WTC11 (cell line): ENCODE measurements at regions not wholly inside any gene's neighbourhood (a gene's known extent, or its start where the extent isn't known, plus 50 kb on each side); places are given as distances from the start of the nearest gene placed in this dataset.

Experiments
- ATAC-seq: fragments of 200-7000 bp; cut with Tn5 transposase; 2 replicates; pipeline ENCODE4 v1.10.0; 2021; ENCODE audit warnings: mild to moderate bottlenecking, moderate library complexity
- CTCF ChIA-PET: fragments of 300-600 bp; sonication (Branson Sonifier 250); formaldehyde crosslinking; loops from one replicate; lab custom pipeline; 2021; ENCODE audit warnings: antibody characterized with exemption; lab: Charles Lee
- POLR2A ChIA-PET: fragments of 350-600 bp; sonication (Branson Sonifier 250); formaldehyde crosslinking; loops from one replicate; lab custom pipeline; 2021; ENCODE audit warnings: antibody characterized with exemption; lab: Charles Lee
- DNase-seq: peaks from one replicate; pipeline ENCODE4 v3.0.0; 2021; ENCODE audit warnings: low spot score
- H3K27ac Mint-ChIP-seq: 2 replicates; pipeline ENCODE4 v1.8.0; 2021; ENCODE audit warnings: mixed read lengths
- H3K27me3 Mint-ChIP-seq: 2 replicates; pipeline ENCODE4 v1.8.0; 2021; ENCODE audit warnings: low read depth, mild to moderate bottlenecking, moderate library complexity, mixed read lengths
- H3K36me3 Mint-ChIP-seq: 2 replicates; pipeline ENCODE4 v1.8.0; 2021; ENCODE audit warnings: mixed read lengths
- H3K4me1 Mint-ChIP-seq: 2 replicates; pipeline ENCODE4 v1.8.0; 2022; ENCODE audit warnings: mixed read lengths
- H3K4me3 Mint-ChIP-seq: 2 replicates; pipeline ENCODE4 v1.8.0; 2021; ENCODE audit warnings: mild to moderate bottlenecking, moderate library complexity, mixed read lengths
- H3K9me3 Mint-ChIP-seq: 2 replicates; pipeline ENCODE4 v1.8.0; 2021; ENCODE audit warnings: mixed read lengths
- EMX1 ChIP-seq: fragments of 250-450 bp; sonication (Bioruptor Pico); IDR thresholded peaks from 2 replicates; pipeline ENCODE4 v1.8.0; 2021; ENCODE audit warnings: mild to moderate bottlenecking
- ESRRA ChIP-seq: sonication (generic); formaldehyde crosslinking; IDR thresholded peaks from 2 replicates; pipeline ENCODE4 v1.8.1; 2022; ENCODE audit warnings: mild to moderate bottlenecking, missing genetic modification reagents, borderline replicate concordance
- MYBL2 ChIP-seq: sonication (generic); formaldehyde crosslinking; IDR thresholded peaks from 2 replicates; pipeline ENCODE4 v1.8.1; 2023; ENCODE audit warnings: mild to moderate bottlenecking, moderate library complexity, missing genetic modification reagents
- NFATC4 ChIP-seq: fragments of 250-450 bp; sonication (Bioruptor Pico); IDR thresholded peaks from 2 replicates; pipeline ENCODE4 v1.9.0; 2021; ENCODE audit warnings: mild to moderate bottlenecking
- SOX15 ChIP-seq: fragments of 250-450 bp; sonication (Bioruptor Pico); IDR thresholded peaks from 2 replicates; pipeline ENCODE4 v1.9.0; 2021; ENCODE audit warnings: mild to moderate bottlenecking
- TEAD1 ChIP-seq: sonication (generic); formaldehyde crosslinking; IDR thresholded peaks from 2 replicates; pipeline ENCODE4 v1.8.0; 2022; ENCODE audit warnings: mild to moderate bottlenecking, missing genetic modification reagents
- TEAD4 ChIP-seq: sonication (generic); formaldehyde crosslinking; IDR thresholded peaks from 2 replicates; pipeline ENCODE4 v1.8.0; 2022; ENCODE audit warnings: mild to moderate bottlenecking, missing genetic modification reagents
- ZNF396 ChIP-seq: fragments of 250-450 bp; sonication (Bioruptor Pico); IDR thresholded peaks from 2 replicates; pipeline ENCODE4 v1.8.0; 2021; ENCODE audit warnings: mild to moderate bottlenecking, moderate library complexity, borderline replicate concordance
- TF ChIP-seq, protein P1 (sequence below): fragments of 250-450 bp; sonication (Bioruptor Pico); IDR thresholded peaks from 2 replicates; pipeline ENCODE4 v1.9.0; 2021; ENCODE audit warnings: moderate library complexity, mild to moderate bottlenecking, inconsistent platforms, borderline replicate concordance
- TF ChIP-seq, protein P2 (sequence below): sonication (generic); formaldehyde crosslinking; IDR thresholded peaks from 2 replicates; pipeline ENCODE4 v1.8.0; 2022; ENCODE audit warnings: mild to moderate bottlenecking, missing genetic modification reagents
- TF ChIP-seq, protein P3 (sequence below): fragments of 250-450 bp; sonication (Bioruptor Pico); conservative IDR thresholded peaks from 2 replicates; pipeline ENCODE4 v1.9.0; 2021; ENCODE audit warnings: mild to moderate bottlenecking
- TF ChIP-seq, protein P4 (sequence below): sonication (generic); formaldehyde crosslinking; IDR thresholded peaks from 2 replicates; pipeline ENCODE4 v1.8.0; 2023; ENCODE audit warnings: mild to moderate bottlenecking, missing genetic modification reagents
- TF ChIP-seq, protein P5 (sequence below): sonication (generic); formaldehyde crosslinking; IDR thresholded peaks from 2 replicates; pipeline ENCODE4 v1.8.0; 2022; ENCODE audit warnings: mild to moderate bottlenecking, missing genetic modification reagents
- TF ChIP-seq, protein P6 (sequence below): sonication (generic); formaldehyde crosslinking; IDR thresholded peaks from 2 replicates; pipeline ENCODE4 v1.8.0; 2023; ENCODE audit warnings: missing genetic modification reagents, mild to moderate bottlenecking, borderline replicate concordance
- TF ChIP-seq, protein P7 (sequence below): sonication (generic); formaldehyde crosslinking; IDR thresholded peaks from 2 replicates; pipeline ENCODE4 v1.8.0; 2022; ENCODE audit warnings: mild to moderate bottlenecking, missing genetic modification reagents
- TF ChIP-seq, protein P8 (sequence below): sonication (generic); formaldehyde crosslinking; IDR thresholded peaks from 2 replicates; pipeline ENCODE4 v1.8.1; 2022; ENCODE audit warnings: low read depth, missing genetic modification reagents, borderline replicate concordance

DNA sequence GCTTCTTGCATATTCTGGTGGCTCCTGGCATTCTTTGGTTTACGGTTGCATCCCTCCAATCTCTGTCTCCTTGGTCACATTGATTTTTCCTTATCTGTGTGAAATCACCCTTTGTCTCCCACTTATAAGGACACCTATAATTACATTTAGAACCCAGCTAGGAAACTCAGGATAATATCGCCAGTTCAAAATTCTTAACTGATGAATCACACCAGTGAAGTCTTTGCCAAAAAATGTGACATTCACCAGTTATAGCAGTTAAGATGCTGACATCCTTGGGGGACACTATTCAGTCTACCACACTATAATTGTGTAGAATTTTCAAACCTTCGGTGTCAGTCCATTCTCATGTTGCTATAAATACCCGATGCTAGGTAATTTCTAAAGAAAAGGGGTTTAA lies 320.2 kb downstream of the TMX3 start (continued):
- TF ChIP-seq, protein P1, sequence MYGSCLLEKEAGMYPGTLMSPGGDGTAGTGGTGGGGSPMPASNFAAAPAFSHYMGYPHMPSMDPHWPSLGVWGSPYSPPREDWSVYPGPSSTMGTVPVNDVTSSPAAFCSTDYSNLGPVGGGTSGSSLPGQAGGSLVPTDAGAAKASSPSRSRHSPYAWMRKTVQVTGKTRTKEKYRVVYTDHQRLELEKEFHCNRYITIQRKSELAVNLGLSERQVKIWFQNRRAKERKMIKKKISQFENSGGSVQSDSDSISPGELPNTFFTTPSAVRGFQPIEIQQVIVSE (CRISPR knock-in tag), result no peak
- TF ChIP-seq EMX1 (CRISPR knock-in tag), result no peak
- TF ChIP-seq, protein P2, sequence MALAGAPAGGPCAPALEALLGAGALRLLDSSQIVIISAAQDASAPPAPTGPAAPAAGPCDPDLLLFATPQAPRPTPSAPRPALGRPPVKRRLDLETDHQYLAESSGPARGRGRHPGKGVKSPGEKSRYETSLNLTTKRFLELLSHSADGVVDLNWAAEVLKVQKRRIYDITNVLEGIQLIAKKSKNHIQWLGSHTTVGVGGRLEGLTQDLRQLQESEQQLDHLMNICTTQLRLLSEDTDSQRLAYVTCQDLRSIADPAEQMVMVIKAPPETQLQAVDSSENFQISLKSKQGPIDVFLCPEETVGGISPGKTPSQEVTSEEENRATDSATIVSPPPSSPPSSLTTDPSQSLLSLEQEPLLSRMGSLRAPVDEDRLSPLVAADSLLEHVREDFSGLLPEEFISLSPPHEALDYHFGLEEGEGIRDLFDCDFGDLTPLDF (CRISPR knock-in tag), result no peak

DNA sequence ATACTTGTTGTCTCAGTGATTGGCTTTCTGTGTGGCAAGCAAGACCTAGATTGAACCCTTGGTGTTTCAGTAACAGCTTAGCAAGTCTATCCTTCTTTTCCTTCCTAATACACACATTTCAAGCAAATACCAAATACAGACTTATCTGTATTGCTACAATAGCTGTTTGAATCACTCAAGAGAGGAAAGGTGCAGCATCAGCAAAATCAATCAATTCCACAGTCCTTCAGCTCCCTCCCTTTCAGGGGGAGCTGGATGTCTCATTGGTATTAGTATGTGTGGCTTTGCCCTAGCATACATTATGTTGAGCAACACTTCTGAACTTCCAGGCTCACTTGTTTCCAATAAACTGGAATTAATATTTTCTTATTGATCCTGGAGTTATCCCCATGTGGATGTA lies 323.1 kb downstream of the TMX3 start:
- H3K4me1 Mint-ChIP-seq, result no peaks in the 10 kb centered on the region
- H3K9me3 Mint-ChIP-seq, result no peaks in the 10 kb centered on the region; the same call in 1 of the 2 replicates
- no peak overlapping the region for H3K27ac Mint-ChIP-seq
- DNase-seq (no peak), ATAC-seq (no peak)
- ChIA-PET CTCF (no interaction called here), POLR2A (no interaction called here)
- H3K27me3 Mint-ChIP-seq, result no peaks in the 10 kb centered on the region
- TF ChIP-seq TEAD1 (CRISPR knock-in tag), result no peak
- TF ChIP-seq, protein P3, sequence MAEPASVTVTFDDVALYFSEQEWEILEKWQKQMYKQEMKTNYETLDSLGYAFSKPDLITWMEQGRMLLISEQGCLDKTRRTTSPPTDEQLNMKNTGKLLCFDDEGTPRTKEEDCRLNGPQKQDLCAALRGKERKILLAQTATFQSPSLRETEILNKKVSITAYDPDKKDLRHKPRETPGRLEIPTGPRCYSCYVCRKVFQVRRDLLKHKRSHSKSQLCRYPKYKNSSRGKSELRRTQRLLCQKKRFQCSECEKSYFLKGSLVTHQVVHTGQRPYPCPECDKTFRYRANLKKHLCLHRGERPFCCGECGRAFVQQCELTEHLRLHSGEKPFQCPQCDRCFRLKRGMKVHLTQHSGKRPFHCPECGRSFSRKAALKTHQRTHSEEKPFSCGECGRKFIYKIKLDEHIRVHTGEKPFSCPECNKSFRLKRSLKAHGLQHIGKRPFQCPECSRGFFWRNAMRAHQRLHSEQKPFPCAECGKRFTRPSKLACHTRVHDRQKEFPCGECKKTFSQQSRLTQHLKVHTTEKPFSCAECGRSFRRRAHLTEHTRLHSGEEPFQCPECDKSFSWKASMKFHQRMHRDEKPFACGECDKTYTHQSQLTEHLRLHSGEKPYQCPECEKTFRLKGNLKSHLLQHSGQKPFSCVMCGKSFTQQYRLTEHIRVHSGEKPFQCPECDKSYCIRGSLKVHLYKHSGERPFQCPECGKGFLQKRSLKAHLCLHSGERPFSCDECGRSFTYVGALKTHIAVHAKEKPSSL (CRISPR knock-in tag), result no peak
- TF ChIP-seq, protein P4, sequence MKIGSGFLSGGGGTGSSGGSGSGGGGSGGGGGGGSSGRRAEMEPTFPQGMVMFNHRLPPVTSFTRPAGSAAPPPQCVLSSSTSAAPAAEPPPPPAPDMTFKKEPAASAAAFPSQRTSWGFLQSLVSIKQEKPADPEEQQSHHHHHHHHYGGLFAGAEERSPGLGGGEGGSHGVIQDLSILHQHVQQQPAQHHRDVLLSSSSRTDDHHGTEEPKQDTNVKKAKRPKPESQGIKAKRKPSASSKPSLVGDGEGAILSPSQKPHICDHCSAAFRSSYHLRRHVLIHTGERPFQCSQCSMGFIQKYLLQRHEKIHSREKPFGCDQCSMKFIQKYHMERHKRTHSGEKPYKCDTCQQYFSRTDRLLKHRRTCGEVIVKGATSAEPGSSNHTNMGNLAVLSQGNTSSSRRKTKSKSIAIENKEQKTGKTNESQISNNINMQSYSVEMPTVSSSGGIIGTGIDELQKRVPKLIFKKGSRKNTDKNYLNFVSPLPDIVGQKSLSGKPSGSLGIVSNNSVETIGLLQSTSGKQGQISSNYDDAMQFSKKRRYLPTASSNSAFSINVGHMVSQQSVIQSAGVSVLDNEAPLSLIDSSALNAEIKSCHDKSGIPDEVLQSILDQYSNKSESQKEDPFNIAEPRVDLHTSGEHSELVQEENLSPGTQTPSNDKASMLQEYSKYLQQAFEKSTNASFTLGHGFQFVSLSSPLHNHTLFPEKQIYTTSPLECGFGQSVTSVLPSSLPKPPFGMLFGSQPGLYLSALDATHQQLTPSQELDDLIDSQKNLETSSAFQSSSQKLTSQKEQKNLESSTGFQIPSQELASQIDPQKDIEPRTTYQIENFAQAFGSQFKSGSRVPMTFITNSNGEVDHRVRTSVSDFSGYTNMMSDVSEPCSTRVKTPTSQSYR, result no peak
- no peak for TF ChIP-seq TEAD4 (CRISPR knock-in tag)
- TF ChIP-seq, protein P5, sequence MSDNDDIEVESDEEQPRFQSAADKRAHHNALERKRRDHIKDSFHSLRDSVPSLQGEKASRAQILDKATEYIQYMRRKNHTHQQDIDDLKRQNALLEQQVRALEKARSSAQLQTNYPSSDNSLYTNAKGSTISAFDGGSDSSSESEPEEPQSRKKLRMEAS (CRISPR knock-in tag), result no peak
- no peak for TF ChIP-seq ZNF396 (CRISPR knock-in tag)
- TF ChIP-seq MYBL2, result no peak
- no peak for TF ChIP-seq SOX15 (CRISPR knock-in tag)
- TF ChIP-seq, protein P6, sequence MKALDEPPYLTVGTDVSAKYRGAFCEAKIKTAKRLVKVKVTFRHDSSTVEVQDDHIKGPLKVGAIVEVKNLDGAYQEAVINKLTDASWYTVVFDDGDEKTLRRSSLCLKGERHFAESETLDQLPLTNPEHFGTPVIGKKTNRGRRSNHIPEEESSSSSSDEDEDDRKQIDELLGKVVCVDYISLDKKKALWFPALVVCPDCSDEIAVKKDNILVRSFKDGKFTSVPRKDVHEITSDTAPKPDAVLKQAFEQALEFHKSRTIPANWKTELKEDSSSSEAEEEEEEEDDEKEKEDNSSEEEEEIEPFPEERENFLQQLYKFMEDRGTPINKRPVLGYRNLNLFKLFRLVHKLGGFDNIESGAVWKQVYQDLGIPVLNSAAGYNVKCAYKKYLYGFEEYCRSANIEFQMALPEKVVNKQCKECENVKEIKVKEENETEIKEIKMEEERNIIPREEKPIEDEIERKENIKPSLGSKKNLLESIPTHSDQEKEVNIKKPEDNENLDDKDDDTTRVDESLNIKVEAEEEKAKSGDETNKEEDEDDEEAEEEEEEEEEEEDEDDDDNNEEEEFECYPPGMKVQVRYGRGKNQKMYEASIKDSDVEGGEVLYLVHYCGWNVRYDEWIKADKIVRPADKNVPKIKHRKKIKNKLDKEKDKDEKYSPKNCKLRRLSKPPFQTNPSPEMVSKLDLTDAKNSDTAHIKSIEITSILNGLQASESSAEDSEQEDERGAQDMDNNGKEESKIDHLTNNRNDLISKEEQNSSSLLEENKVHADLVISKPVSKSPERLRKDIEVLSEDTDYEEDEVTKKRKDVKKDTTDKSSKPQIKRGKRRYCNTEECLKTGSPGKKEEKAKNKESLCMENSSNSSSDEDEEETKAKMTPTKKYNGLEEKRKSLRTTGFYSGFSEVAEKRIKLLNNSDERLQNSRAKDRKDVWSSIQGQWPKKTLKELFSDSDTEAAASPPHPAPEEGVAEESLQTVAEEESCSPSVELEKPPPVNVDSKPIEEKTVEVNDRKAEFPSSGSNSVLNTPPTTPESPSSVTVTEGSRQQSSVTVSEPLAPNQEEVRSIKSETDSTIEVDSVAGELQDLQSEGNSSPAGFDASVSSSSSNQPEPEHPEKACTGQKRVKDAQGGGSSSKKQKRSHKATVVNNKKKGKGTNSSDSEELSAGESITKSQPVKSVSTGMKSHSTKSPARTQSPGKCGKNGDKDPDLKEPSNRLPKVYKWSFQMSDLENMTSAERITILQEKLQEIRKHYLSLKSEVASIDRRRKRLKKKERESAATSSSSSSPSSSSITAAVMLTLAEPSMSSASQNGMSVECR (CRISPR knock-in tag), result no peak
- TF ChIP-seq NFATC4 (CRISPR knock-in tag), result no peak
- TF ChIP-seq, protein P7, sequence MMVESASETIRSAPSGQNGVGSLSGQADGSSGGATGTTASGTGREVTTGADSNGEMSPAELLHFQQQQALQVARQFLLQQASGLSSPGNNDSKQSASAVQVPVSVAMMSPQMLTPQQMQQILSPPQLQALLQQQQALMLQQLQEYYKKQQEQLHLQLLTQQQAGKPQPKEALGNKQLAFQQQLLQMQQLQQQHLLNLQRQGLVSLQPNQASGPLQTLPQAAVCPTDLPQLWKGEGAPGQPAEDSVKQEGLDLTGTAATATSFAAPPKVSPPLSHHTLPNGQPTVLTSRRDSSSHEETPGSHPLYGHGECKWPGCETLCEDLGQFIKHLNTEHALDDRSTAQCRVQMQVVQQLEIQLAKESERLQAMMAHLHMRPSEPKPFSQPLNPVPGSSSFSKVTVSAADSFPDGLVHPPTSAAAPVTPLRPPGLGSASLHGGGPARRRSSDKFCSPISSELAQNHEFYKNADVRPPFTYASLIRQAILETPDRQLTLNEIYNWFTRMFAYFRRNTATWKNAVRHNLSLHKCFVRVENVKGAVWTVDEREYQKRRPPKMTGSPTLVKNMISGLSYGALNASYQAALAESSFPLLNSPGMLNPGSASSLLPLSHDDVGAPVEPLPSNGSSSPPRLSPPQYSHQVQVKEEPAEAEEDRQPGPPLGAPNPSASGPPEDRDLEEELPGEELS (CRISPR knock-in tag), result no peak
- TF ChIP-seq, protein P2 (CRISPR knock-in tag), result no peak
- TF ChIP-seq, protein P8, sequence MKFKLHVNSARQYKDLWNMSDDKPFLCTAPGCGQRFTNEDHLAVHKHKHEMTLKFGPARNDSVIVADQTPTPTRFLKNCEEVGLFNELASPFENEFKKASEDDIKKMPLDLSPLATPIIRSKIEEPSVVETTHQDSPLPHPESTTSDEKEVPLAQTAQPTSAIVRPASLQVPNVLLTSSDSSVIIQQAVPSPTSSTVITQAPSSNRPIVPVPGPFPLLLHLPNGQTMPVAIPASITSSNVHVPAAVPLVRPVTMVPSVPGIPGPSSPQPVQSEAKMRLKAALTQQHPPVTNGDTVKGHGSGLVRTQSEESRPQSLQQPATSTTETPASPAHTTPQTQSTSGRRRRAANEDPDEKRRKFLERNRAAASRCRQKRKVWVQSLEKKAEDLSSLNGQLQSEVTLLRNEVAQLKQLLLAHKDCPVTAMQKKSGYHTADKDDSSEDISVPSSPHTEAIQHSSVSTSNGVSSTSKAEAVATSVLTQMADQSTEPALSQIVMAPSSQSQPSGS (CRISPR knock-in tag), result no peak
- no peak for TF ChIP-seq ESRRA (CRISPR knock-in tag)
- H3K4me3 Mint-ChIP-seq, result no peak overlapping the region
- H3K36me3 Mint-ChIP-seq, result no peaks in the 10 kb centered on the region
